DMS79 (cell line): ENCODE measurements at regions not wholly inside any gene's neighbourhood (a gene's known extent, or its start where the extent isn't known, plus 50 kb on each side); places are given as distances from the start of the nearest gene placed in this dataset.

Experiments
- DNase-seq: peaks from one replicate; lab custom pipeline; 2025; lab: John Stamatoyannopoulos, UW

GRCh38 chr14:101230161-101230850 lies 326.8 kb upstream of the RTL1 start:
- DNase-seq, result no peak

- no peak for DNase-seq
Observed at GRCh38 chr14:101230851-101231550, 327.5 kb upstream of the RTL1 start.

GRCh38 chr14:101231828-101232227 lies 328.3 kb upstream of the RTL1 start:
- no peak for DNase-seq

- no peak for DNase-seq
Observed at GRCh38 chr14:101232340-101233020, 328.8 kb upstream of the DIO3 start.

GRCh38 chr14:101233021-101233366 lies 328.3 kb upstream of the DIO3 start:
- DNase-seq, result no peak

- no peak for DNase-seq
Observed at GRCh38 chr14:101233391-101233790, 327.9 kb upstream of the DIO3 start.

GRCh38 chr14:101233808-101234207 lies 327.5 kb upstream of the DIO3 start:
- no peak for DNase-seq

GRCh38 chr14:101234244-101234937 lies 326.9 kb upstream of the DIO3 start:
- no peak for DNase-seq

DNA sequence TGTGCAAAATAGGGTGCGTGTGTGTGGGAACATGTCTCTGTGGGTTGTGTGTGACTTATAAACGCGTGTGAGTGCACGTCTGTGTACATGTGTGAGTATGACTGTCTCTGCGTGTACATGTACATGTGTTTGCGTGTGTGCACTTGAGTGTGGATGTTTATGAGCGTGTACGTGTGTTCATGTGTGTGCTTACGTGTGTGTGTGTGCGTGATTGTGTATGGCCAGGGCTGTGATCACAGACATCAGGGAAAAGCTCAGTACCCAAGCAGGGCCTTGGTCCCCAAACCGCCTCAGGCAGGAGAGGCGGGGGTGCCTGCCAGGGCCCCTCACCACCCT lies 326.3 kb upstream of the DIO3 start:
- no peak for DNase-seq

DNA sequence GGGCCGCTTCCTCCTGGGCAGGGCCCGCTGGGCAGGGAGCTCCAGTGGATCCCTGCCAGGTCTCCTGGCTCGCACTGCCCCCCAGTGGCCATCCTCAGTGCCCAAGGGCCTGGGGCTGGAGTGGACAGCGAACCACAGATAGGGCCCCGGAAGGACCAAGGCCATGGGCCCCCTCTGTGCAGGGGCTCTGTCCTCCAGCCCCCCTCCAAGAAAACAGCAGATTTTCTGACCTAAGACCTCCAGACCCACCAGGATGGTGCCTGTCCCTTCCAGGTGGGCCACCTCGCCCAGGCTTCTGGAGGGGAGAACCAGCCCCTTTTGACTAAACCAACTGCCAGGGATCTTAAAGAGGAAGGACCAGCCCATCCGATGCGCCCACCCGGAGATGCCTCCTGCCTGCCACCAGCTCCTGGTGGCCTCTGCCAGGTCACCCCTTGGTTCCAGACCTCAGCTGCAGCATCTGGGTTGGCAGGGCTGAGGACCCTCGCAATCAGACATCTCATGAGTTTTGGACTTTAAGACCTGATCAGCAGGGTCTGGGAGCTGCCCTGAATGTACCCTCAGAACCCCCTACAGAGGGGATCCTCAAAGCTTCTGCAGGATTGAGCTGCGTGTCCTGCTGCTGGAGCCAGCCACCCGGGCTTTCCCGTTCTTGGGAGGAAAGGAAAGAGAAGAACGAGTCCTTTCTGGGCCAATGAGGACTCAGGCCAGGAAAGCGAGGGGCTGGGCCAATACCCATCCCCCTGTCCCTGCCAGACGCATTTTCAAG lies 325.8 kb upstream of the DIO3 start:
- no peak for DNase-seq

GRCh38 chr14:101236496-101237251 lies 324.6 kb upstream of the DIO3 start:
- no peak for DNase-seq

DNA sequence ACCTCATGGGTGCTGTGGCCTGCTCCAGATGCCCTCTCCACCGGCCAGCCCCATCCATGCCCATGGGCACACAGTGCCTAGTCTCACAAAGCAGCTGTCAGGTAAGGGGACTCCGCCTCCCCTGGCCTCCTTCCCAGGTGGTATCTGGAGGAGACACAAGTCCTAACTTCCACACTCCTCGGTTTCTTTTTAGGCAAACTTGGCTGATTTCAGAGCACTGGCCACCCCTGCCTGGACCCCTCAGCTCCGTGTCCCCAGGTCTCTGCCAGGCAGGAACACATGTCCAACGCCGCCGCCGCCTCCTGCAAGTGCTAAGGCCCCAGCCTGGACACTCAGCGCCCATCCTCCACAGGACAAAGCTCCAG lies 324.1 kb upstream of the DIO3 start:
- no peak for DNase-seq

GRCh38 chr14:101239065-101239464 lies 322.2 kb upstream of the DIO3 start:
- DNase-seq, result no peak

- DNase-seq, result no peak
Observed at GRCh38 chr14:101241147-101241546, 320.1 kb upstream of the DIO3 start.

DNA sequence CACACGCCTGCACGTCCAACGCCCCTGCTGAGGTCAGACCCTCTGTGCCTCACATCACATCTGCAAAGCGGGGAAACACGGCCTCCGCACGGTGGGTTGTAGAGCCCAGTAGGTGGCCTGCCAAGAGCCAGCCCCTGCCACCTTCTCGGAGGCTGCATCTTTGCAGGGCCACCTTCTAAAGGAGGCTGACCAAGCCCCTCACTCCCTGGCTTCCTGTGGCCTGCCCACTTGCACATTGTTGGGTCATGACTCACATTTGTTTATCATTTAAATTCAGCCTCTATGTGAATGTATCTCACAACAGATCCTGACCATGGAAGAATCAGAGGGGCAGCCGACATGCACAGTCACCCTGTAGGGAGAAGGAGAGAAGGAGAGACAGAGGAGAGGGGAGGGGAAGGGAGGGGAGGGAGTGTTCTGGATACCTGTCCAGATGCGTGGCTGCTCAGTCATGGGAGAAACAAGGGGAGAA lies 319.5 kb upstream of the DIO3 start:
- DNase-seq, result no peak

GRCh38 chr14:101242442-101243385 lies 318.6 kb upstream of the DIO3 start:
- no peak for DNase-seq

DNA sequence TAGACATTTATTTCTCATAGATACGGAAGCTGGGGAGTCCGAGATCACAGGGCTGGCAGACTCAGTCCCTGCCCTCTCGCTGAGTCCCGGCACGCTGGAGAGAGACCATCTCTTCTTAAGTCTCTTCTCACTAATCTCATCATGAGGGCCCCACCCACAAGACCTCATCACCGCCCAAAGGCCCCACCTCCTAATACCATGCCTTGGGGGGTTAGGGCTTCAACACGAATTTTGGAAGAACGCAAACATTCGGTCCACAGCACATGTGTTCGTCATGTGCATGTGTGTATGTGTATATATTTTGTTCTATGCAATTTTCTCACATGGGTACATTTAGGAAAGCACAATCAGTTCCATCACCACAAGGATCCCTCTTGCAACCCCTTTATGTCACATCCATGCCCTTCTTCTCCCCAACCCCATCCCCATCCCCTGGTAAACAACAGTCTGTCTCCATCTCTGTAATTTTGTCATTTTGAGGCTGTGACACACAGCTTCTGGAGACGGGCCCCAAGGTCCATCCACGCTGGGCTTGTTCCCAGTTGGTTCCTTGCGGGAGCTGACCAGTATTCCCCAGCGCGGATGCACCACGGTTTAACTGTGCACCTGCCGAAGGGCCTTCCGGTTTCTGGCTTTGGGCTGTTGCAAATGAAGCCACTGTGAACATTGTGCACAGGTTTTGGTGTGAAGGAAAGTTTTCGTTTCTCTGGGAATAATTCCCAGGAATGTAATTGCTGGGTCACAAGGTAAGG lies 317.5 kb upstream of the DIO3 start:
- DNase-seq, result no peak

GRCh38 chr14:101246894-101247841 lies 314.1 kb upstream of the DIO3 start:
- DNase-seq, result no peak
